Breast epithelium (tissue), 4 donors: ENCODE measurements at regions not wholly inside any gene's neighbourhood (a gene's known extent, or its start where the extent isn't known, plus 50 kb on each side); places are given as distances from the start of the nearest gene placed in this dataset.
A peak's percentile ranks its signal among the peaks of the same experiment; 100 is the strongest.
"Not testable (repeated sequence)": the region's sequence is repeated elsewhere in the genome, so short reads cannot be mapped to it uniquely, and the experiment has no call there.

Source experiments
- DNase-seq, 2 donors: peaks; one replicate each; pipeline ENCODE4 v3.0.0-alpha.2; 2019; ENCODE audit warnings: low spot score in 2 of 2
- H3K27ac ChIP-seq, 2 donors: fragments of 200-600 bp; sonication (generic) in 1 of 2; one replicate each; pipeline ENCODE4 v1.5.1; 2016 to 2019; ENCODE audit warnings: mild to moderate bottlenecking in 1 of 2
- H3K27me3 ChIP-seq, 2 donors: fragments of 200-600 bp; sonication (generic) in 1 of 2; one replicate each; pipeline versions ENCODE4 v1.5.1 to v1.6.0; 2017 to 2019; ENCODE audit warnings: control low read depth in 1 of 2, mild to moderate bottlenecking in 1 of 2
- H3K36me3 ChIP-seq: fragments of 200-600 bp; one replicate; pipeline ENCODE4 v1.5.1; 2019
- H3K4me1 ChIP-seq, 2 donors: fragments of 200-600 bp; sonication (generic); one replicate each; pipeline ENCODE4 v1.5.1; 2016 to 2019; ENCODE audit warnings: control low read depth in 1 of 2
- H3K4me3 ChIP-seq, 3 donors: fragments of 200-600 bp; sonication (generic); 1 replicate in 2 of 3; 2 replicates in 1 of 3; pipeline ENCODE4 v1.5.1; 2016 to 2019; ENCODE audit warnings: mild to moderate bottlenecking in 3 of 3, moderate library complexity in 2 of 3
- H3K9me3 ChIP-seq, 2 donors: fragments of 200-600 bp; sonication (generic) in 1 of 2; one replicate each; pipeline ENCODE4 v1.5.1; 2016 to 2019; ENCODE audit warnings: control low read depth in 1 of 2
- POLR2A ChIP-seq: fragments of 450-650 bp; IDR thresholded peaks from one replicate; pipeline ENCODE4 v1.6.1; 2016; ENCODE audit warnings: antibody characterized with exemption, mild to moderate bottlenecking, moderate library complexity
- POLR2AphosphoS5 ChIP-seq, 3 donors: sonication (generic); formaldehyde crosslinking; IDR thresholded peaks; one replicate each; pipeline ENCODE4 v1.6.1; 2017; ENCODE audit warnings: antibody characterized with exemption in 3 of 3
- intact Hi-C: fragments of 100-400 bp; cut with DNase I; formaldehyde crosslinking; loops from one replicate; pipeline ENCODE4 v1.15.1; 2023; ENCODE audit warnings: low total_unique reads
- TF ChIP-seq, protein P1 (sequence below), 3 donors: fragments of 450-650 bp; IDR thresholded peaks; one replicate each; pipeline ENCODE4 v1.5.1; 2016 to 2017; ENCODE audit warnings: antibody characterized with exemption in 3 of 3, mild to moderate bottlenecking in 3 of 3, moderate library complexity in 3 of 3

DNA sequence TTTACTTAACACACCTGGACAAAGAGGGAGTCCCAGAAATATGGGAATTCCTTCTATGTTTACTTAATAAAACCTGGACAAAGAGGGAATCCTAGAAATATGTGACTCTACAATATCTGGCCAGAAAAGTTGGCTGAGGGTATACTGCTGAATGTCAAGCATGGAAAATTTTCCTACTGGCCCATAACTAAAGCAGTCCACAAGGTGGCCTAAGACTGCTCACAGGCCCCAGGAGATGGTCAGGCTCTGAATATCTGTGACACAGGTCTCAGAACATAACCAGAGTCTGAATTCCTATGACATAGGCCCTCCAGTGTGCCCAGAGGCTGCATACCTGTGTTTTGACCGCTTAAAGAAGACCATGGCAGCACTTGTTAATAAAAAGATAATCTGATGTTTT, 578.2 kb upstream of the NRSN1 start:
- no peak overlapping the region for H3K27ac ChIP-seq
- intact Hi-C loops, result no loop called here
- H3K9me3 ChIP-seq, result no peaks in the 10 kb centered on the region
- no peaks in the 10 kb centered on the region for H3K36me3 ChIP-seq
- H3K4me1 ChIP-seq, result no peaks in the 10 kb centered on the region
- no peaks in the 10 kb centered on the region for H3K27me3 ChIP-seq
- no peak overlapping the region for H3K4me3 ChIP-seq
- no peak for DNase-seq
- TF ChIP-seq, protein P1, sequence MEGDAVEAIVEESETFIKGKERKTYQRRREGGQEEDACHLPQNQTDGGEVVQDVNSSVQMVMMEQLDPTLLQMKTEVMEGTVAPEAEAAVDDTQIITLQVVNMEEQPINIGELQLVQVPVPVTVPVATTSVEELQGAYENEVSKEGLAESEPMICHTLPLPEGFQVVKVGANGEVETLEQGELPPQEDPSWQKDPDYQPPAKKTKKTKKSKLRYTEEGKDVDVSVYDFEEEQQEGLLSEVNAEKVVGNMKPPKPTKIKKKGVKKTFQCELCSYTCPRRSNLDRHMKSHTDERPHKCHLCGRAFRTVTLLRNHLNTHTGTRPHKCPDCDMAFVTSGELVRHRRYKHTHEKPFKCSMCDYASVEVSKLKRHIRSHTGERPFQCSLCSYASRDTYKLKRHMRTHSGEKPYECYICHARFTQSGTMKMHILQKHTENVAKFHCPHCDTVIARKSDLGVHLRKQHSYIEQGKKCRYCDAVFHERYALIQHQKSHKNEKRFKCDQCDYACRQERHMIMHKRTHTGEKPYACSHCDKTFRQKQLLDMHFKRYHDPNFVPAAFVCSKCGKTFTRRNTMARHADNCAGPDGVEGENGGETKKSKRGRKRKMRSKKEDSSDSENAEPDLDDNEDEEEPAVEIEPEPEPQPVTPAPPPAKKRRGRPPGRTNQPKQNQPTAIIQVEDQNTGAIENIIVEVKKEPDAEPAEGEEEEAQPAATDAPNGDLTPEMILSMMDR (IDR thresholded peaks at IDR 0.05), result peak in 1 of 3 donors; percentile 29
- TF ChIP-seq POLR2A (no peak), POLR2AphosphoS5 (IDR thresholded peaks at IDR 0.05) (no peak)

DNA sequence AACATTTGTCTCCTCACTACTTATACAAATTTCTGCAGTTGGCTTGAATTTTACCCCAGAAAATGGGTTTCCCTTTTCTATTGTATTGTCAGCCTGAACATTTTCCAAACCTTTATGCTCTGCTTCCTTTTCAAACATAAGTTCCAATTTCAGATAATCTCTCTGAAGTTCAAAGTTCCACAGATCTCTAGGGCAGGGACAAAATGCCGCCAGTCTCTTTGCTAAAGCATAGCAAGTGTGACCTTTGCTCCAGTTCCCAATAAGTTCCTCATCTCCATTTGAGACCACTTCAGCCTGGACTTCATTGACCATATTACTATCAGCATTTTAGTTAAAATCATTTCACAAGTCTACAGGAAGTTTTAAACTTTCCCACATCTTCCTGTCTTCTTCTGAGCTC, 571.1 kb upstream of the NRSN1 start:
- DNase-seq, H3K27me3 ChIP-seq, H3K36me3 ChIP-seq, H3K9me3 ChIP-seq, intact Hi-C loops, H3K27ac ChIP-seq, H3K4me1 ChIP-seq, H3K4me3 ChIP-seq: not testable (repeated sequence)

GRCh38 chr6:23559587-23560343, 566.2 kb upstream of the NRSN1 start:
- TF ChIP-seq POLR2AphosphoS5 (IDR thresholded peaks at IDR 0.05) (no peak), POLR2A (no peak)
- TF ChIP-seq, protein P1 (IDR thresholded peaks at IDR 0.05), result no peak
- Histone ChIP-seq H3K4me3 (no peak overlapping the region), H3K4me1 (no peaks in the 10 kb centered on the region), H3K27ac (no peak overlapping the region), H3K27me3 (no peaks in the 10 kb centered on the region), H3K9me3 (peaks cover 0 to 7% of the 10 kb centered on the region in 2 donors), H3K36me3 (no peaks in the 10 kb centered on the region)
- no peak for DNase-seq
- intact Hi-C loops, result no loop called here

DNA sequence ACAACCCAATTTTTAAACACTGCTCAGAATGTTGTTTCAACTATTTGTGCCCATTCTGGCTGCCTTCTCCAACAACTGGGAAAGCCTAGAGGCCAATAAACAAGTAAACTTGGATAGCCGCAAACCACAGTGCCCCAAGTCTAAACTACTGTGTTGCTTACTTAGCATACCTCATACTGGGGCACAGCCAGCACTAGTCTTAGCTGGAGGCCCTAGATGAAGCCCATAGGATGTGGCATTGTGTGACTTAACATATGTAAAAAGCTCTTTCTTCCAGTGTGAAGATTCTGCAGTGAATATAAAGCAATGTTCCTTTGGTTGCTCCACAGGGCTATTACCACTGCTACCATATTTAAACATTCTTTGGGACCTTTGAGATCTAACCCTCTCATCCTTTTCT, 564.3 kb upstream of the NRSN1 start:
- H3K4me3 ChIP-seq, result no peak overlapping the region
- intact Hi-C loops, result no loop called here
- no peak overlapping the region for H3K27ac ChIP-seq
- H3K9me3 ChIP-seq, result peaks cover 0 to 7% of the 10 kb centered on the region in 2 donors
- no peak for DNase-seq
- TF ChIP-seq POLR2AphosphoS5 (IDR thresholded peaks at IDR 0.05) (no peak), POLR2A (no peak)
- TF ChIP-seq, protein P1 (IDR thresholded peaks at IDR 0.05), result no peak
- no peaks in the 10 kb centered on the region for H3K4me1 ChIP-seq
- H3K36me3 ChIP-seq, result no peaks in the 10 kb centered on the region
- H3K27me3 ChIP-seq, result no peaks in the 10 kb centered on the region

GRCh38 chr6:23562554-23562953, 563.5 kb upstream of the NRSN1 start:
- TF ChIP-seq, protein P1 (IDR thresholded peaks at IDR 0.05), result no peak
- TF ChIP-seq POLR2AphosphoS5 (IDR thresholded peaks at IDR 0.05) (no peak), POLR2A (no peak)
- intact Hi-C loops, result no loop called here
- no peak for DNase-seq
- H3K9me3 ChIP-seq, result peaks cover 0 to 7% of the 10 kb centered on the region in 2 donors
- no peaks in the 10 kb centered on the region for H3K36me3 ChIP-seq
- H3K27me3 ChIP-seq, result no peaks in the 10 kb centered on the region
- H3K4me1 ChIP-seq, result no peaks in the 10 kb centered on the region
- no peak overlapping the region for H3K27ac ChIP-seq
- no peak overlapping the region for H3K4me3 ChIP-seq
